GM19372 (cell line): ENCODE measurements at regions not wholly inside any gene's neighbourhood (a gene's known extent, or its start where the extent isn't known, plus 50 kb on each side); places are given as distances from the start of the nearest gene placed in this dataset.

Experiments
- ATAC-seq: cut with Tn5 transposase; IDR thresholded peaks from one replicate; pipeline ENCODE4 v1.9.1; 2021; ENCODE audit warnings: mild to moderate bottlenecking, low read depth, moderate library complexity; ENCODE audit not compliant: unreplicated experiment

DNA sequence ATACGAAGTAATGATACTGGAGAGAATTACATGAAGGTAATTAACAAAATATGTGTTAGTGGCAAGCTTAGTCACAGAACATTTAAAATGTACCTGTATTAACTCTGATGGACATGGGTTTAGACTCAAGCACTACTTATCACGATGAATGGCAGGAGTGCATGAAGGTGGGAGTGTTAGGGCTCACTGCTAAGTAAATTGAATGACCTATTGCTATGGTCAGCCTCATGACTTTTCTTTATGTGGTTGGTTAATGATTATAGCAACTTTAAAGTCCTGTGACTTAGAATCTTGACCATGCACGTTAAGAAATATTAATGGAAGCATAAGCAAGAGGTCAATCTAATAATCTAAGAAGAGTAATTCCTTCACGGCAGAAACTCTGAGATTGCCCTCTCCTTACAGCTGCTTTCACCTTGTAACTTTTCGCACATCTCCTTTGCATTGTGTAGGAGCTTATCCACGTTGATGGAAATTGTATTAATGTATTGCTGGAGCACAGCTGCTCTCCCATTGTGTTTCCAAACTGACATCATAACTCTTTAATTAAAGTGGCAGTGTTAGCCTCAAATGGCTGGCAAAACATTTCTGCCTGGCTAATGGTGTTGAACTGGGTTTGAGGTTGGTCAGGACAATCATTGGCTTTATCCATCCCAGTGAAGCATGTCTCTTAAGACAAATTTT, 114.5 kb downstream of the RXFP2 start:
- ATAC-seq: no peak

DNA sequence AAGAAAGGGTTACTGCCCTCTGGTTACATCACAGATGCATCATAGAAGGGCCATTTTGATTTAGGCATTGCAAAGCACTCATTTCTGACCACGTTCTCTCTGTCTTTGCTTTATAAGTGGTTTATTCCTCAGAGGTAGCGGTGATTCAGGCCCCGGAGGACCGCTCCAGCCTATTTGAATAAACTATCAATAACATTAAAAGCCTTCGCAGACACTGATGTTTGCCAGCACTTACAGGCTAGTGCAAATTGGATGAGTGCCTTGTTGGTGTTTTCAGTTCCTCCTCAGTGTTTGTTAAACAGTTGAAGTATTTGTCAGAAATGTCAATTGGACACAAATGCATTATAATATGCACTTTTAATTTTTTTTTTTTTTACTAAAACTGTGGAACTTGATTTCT, 120.2 kb downstream of the RXFP2 start:
- no peak for ATAC-seq

- ATAC-seq: no peak
Measured at GRCh38 chr13:31860002-31860401, 120.7 kb downstream of the RXFP2 start.

DNA sequence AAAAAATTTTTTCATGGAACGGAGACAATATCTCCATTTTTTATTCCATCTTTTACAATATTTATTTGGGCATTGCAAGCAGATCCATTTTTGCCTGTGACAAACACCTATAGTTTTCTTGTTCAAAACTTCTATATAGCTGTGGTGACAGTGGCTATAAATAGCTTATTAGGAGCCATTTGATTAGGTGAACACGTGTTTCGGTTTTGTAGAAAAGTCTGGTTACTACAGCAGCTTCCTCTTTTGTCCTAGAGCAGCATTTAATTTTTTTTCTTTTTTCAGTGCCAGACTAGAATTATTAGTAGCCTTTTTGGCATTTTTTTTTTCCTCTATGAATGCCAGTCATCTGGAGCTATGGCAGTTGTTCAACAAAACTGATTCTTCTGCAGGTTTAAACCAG, 123.5 kb downstream of the RXFP2 start:
- ATAC-seq: peak; percentile 69

- ATAC-seq: no peak
Measured at GRCh38 chr13:31864307-31864706, 125.0 kb downstream of the RXFP2 start.

GRCh38 chr13:31866099-31866498, 126.8 kb downstream of the RXFP2 start:
- no peak for ATAC-seq

- no peak for ATAC-seq
Measured at GRCh38 chr13:31867709-31868108, 128.4 kb downstream of the RXFP2 start.

DNA sequence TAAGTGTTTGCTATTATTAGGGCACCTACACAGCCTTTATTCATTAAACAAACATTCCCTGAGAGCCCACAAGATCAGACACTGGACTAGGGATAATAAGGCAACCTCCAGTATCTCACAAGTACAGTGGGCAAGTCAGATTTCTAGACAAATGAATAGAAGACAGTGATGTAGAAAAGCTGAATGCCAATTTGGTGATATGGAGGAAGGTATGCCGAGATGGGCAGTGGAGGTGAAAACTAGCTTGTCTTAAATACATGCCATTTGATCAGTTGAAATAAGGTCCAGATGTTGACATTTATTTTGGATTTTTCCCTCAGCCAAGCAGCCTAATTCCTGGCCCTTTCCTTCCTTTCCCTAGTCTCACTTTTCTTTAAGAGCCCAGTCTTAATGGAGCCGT, 130.3 kb downstream of the RXFP2 start:
- no peak for ATAC-seq

DNA sequence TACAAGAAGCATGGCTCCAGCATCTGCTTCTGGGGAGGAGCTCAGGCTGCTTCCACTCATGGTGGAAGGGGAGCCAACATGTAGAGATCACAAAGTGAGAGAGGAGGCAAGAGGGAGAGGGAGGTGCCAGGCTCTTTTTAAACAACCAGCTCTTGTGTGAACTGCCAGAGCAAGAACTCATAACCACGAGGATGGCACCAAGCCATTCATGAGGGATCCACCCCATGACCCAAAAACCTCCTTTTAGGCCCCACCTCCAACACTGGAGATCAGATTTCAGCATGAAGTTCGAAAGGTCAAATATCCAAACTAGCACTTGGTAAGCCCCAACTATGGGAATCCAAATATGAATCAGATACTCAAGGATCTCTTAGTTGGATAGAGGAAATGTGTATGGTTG, 131.2 kb downstream of the RXFP2 start:
- no peak for ATAC-seq

GRCh38 chr13:31873145-31873544, 133.8 kb downstream of the RXFP2 start:
- no peak for ATAC-seq

GRCh38 chr13:31875134-31875533, 135.8 kb downstream of the RXFP2 start:
- no peak for ATAC-seq

DNA sequence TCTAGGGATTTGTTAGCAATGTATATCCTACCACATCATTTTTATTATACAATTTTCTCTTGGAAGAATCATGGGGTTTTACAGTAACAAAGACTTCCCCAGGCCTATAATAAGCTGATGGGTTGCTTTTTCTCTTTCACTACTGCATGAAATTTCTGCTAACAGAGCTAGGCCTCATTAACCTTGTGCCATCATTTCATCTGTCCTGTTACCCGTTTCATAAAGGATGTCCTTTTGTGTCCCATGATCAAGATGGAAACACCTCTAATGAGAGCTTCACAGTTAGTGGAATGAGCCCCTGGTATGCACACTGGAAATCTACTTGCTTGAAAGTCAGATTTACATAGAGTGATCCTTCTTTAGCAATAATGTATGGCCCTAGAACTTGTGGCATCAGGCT, 138.7 kb downstream of the RXFP2 start:
- no peak for ATAC-seq

DNA sequence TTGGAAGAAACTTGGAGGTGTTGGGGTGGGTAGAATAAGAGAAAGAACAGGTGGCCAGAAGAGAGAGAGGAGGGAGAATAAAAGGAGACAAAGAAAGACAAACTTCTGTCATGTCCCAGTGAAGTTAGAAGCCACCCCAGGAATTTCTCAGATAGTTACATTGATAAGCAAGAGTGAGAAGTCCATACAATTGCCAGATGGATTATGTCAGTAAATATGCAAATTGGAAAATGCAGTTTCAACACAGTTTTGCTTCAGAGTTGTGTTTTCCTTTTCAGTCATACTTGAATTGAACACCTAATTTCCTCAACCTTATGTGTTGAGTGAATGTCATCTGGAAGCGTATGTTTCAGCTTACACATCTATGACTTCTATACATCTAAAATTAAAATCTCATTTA, 139.2 kb downstream of the RXFP2 start:
- no peak for ATAC-seq

DNA sequence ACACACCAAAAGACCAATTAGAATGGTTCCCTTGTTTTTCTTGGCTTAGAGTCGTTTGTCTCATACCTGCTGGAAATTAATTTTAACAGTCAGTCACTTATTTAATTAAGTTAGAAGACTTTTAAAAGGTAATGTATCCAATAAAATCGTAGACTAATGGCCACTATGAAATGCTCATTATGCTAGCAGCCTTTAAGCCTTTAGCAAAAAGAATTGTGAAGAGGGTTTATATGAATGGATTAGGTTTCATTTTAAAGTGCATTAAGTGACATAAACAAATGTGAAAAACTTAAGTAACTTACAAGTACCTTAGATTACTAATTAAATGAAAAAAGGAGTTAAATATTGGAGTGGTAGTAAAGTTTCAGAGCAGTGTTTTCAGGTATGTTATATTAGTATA, 139.6 kb downstream of the RXFP2 start:
- ATAC-seq: no peak

DNA sequence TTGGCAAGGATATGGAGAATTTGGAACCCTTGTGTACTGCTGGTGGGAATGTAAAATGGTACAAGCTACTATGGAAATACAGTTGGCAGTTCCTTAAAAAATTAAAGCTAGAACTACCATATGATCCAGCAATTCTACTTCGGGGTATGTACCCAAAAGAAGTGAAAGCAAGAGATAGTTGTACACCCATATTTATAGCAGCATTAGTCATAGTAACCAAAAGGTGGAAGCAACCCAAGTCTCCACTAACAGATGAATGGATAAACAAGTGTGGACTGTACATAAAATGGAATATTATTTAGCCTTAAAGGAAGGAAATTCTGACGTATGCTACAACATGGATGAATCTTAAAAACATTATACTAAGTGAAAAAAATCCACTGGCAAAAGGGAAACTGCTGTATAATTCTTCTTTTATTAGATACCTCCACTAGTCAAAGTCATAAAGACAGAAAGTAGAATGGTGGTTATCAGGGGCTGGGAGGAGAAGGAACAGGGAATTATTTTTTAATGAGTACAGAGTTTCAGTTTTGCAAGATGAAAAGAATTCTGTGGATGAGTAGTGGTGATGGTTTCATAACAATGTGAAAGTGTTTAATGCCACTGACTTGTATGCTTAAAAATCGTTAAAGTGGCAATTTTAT, 141.6 kb downstream of the RXFP2 start:
- ATAC-seq: no peak

- ATAC-seq: no peak
Measured at GRCh38 chr13:31881495-31881882, 142.2 kb downstream of the RXFP2 start.

DNA sequence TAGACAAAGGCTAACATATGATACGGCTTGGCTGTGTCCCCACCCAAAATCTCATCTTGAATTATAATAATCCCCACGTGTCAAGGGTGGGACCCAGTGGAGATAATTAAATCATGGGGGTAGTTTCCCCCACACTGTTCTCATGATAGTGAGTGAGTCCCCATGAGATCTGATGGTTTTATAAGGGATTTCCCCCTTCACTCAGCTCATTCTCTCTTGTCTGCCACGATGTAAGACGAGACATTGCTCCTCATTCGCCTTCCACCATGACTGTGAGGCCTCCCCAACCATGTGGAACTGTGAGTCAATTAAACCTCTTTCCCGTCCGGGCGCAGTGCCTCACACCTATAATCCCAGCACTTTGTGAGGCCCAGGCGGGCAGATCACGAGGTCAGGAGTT, 143.5 kb downstream of the RXFP2 start:
- no peak for ATAC-seq

DNA sequence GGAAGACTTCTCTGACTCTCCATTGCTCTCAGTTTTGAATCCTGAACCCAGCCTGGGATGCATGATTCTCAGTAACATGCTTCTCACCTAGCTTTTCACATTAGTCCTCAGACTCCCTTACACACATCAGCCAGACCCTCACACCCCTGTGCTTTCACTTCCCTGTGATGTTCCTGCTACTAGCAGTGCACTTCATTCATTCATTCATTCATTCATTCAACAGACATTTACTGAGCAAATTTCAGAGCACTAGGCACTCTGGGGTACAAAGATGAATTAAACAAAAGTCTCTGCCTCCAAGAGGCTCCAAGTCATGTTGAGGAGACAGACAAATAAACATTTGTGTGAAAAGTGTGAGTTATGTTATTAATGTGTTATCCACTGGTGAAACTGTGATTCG, 145.2 kb downstream of the RXFP2 start:
- no peak for ATAC-seq

DNA sequence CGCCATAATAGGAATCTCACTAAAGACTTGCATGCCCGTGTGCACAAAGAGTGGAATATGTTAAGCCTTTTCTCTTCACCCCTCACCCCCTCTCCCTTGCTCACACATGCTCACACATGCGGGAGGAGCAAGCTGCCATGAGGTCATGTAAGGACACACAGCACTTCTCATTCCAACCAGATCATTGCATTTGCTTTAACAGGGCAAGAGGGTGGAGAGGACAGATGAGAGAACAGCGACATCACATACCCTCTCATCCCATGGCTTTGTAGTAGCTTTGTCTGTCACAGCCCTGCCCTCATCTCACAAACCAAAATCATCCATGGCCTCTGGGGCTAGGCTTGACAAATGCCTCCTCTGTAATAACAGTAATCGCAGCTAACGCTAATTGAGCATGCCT, 145.6 kb upstream of the FRY start:
- no peak for ATAC-seq

- ATAC-seq: no peak
Measured at GRCh38 chr13:31887286-31887685, 144.3 kb upstream of the FRY start.

- no peak for ATAC-seq
Measured at GRCh38 chr13:31890946-31891345, 140.6 kb upstream of the FRY start.

DNA sequence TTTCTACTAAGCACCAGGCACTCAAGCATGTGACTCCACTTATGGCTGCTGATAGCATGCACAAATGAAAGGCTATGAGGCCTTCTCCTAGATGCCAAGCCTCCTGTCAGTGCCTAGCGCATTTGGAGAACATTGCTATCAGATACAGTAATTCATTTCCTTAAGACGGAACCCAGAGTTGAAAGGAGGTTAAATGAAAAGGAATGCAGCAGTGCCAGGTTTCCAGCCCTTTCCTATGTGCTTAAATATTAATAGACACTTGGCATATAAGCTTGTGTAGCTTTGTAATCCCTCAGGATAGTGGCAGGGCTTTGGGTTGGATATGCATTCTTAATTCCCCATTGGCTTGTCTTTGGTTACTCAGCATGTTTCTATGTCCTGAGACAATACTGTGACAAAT, 140.1 kb upstream of the FRY start:
- no peak for ATAC-seq

DNA sequence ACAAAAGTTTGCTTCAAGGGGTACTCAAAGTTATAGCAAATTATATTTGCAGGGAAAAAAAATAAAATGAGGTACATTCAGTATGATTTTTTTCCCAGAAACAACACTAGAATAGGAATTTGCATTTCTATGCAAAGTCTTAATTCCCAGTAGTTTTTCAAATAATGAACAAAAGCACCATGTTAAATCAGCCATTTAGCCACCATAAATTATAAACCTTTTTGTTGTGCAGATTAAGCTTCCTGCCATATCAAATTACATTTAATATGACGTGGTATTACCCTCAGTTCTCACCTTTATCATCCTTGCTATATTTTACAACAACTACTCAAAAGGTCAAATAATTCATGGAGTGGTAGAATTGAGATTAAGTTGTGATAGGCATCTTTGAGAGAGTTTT, 136.6 kb upstream of the FRY start:
- no peak for ATAC-seq
